Nucleus accumbens (tissue), 56 donors: ENCODE measurements at regions not wholly inside any gene's neighbourhood (a gene's known extent, or its start where the extent isn't known, plus 50 kb on each side); places are given as distances from the start of the nearest gene placed in this dataset.
"Not testable (repeated sequence)": the region's sequence is repeated elsewhere in the genome, so short reads cannot be mapped to it uniquely, and the experiment has no call there.

Source experiments
- DNase-seq, 56 donors: peaks; one replicate each; lab custom pipeline; 2025; lab: John Stamatoyannopoulos, UW

GRCh38 chr2:223442847-223443246, 159.3 kb downstream of the SCG2 start:
- DNase-seq: no peak

- no peak for DNase-seq
Observed at GRCh38 chr2:223450246-223450645, 151.9 kb downstream of the SCG2 start.

GRCh38 chr2:223457301-223457700, 144.9 kb downstream of the SCG2 start:
- no peak for DNase-seq

GRCh38 chr2:223459328-223459939, 142.7 kb downstream of the SCG2 start:
- no peak for DNase-seq

GRCh38 chr2:223460209-223460608, 142.0 kb downstream of the SCG2 start:
- no peak for DNase-seq

GRCh38 chr2:223460774-223461211, 141.4 kb downstream of the SCG2 start:
- DNase-seq: no peak

- no peak for DNase-seq
Observed at GRCh38 chr2:223464071-223464470, 138.1 kb downstream of the SCG2 start.

GRCh38 chr2:223465793-223466192, 136.4 kb downstream of the SCG2 start:
- peak in 3 of 56 donors; percentile 14 to 21 (median 19) for DNase-seq

- no peak for DNase-seq
Observed at GRCh38 chr2:223467196-223467595, 135.0 kb downstream of the SCG2 start.

GRCh38 chr2:223469270-223470046, 132.7 kb downstream of the SCG2 start:
- no peak for DNase-seq

GRCh38 chr2:223470602-223471001, 131.6 kb downstream of the SCG2 start:
- no peak for DNase-seq

- no peak for DNase-seq
Observed at GRCh38 chr2:223472771-223473170, 129.4 kb downstream of the SCG2 start.

GRCh38 chr2:223474893-223475292, 127.3 kb downstream of the SCG2 start:
- no peak for DNase-seq

GRCh38 chr2:223475901-223476300, 126.3 kb downstream of the SCG2 start:
- DNase-seq: no peak

- no peak for DNase-seq
Observed at GRCh38 chr2:223477318-223477717, 124.8 kb downstream of the SCG2 start.

- no peak for DNase-seq
Observed at GRCh38 chr2:223481486-223481885, 120.7 kb downstream of the SCG2 start.

GRCh38 chr2:223486751-223487150, 115.4 kb downstream of the SCG2 start:
- DNase-seq: no peak

- no peak for DNase-seq
Observed at GRCh38 chr2:223487214-223487846, 114.8 kb downstream of the SCG2 start.

GRCh38 chr2:223488814-223489213, 113.3 kb downstream of the SCG2 start:
- peak in 22 of 56 donors; percentile 0 to 62 (median 12) for DNase-seq

- no peak for DNase-seq
Observed at GRCh38 chr2:223494496-223494895, 107.7 kb downstream of the SCG2 start.

GRCh38 chr2:223494942-223495341, 107.2 kb downstream of the SCG2 start:
- DNase-seq: no peak

GRCh38 chr2:223496853-223497252, 105.3 kb downstream of the SCG2 start:
- DNase-seq: not testable (repeated sequence)
